Breast epithelium (tissue), 3 donors: ENCODE measurements at regions not wholly inside any gene's neighbourhood (a gene's known extent, or its start where the extent isn't known, plus 50 kb on each side); places are given as distances from the start of the nearest gene placed in this dataset.

ENCODE experiments used
- POLR2AphosphoS5 ChIP-seq, 3 donors: sonication (generic); formaldehyde crosslinking; IDR thresholded peaks; one replicate each; pipeline ENCODE4 v1.6.1; 2017; ENCODE audit warnings: antibody characterized with exemption in 3 of 3
- TF ChIP-seq, protein P1 (sequence below), 3 donors: fragments of 450-650 bp; IDR thresholded peaks; one replicate each; pipeline ENCODE4 v1.5.1; 2016 to 2017; ENCODE audit warnings: antibody characterized with exemption in 3 of 3, mild to moderate bottlenecking in 3 of 3, moderate library complexity in 3 of 3

DNA sequence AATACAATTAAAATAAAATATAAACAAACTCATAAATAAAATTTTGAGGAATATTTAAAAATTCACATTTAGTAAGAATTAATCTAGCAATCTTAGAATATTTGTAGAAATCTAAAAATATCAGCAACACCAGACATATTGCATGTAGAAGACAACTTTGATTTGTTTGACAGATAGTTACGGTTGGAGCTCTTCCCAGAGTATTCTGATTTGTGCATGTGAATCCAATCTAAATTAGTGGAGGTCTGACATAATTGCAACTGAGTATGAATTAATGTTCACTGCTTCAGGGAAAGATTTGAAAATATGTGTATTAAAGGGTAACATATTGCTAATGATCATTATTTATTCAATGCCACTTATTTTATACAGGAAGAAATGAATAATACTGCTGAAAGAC lies 1546.2 kb downstream of the BRINP3 start:
- TF ChIP-seq POLR2AphosphoS5 (IDR thresholded peaks at IDR 0.05): no peak
- TF ChIP-seq, protein P1, sequence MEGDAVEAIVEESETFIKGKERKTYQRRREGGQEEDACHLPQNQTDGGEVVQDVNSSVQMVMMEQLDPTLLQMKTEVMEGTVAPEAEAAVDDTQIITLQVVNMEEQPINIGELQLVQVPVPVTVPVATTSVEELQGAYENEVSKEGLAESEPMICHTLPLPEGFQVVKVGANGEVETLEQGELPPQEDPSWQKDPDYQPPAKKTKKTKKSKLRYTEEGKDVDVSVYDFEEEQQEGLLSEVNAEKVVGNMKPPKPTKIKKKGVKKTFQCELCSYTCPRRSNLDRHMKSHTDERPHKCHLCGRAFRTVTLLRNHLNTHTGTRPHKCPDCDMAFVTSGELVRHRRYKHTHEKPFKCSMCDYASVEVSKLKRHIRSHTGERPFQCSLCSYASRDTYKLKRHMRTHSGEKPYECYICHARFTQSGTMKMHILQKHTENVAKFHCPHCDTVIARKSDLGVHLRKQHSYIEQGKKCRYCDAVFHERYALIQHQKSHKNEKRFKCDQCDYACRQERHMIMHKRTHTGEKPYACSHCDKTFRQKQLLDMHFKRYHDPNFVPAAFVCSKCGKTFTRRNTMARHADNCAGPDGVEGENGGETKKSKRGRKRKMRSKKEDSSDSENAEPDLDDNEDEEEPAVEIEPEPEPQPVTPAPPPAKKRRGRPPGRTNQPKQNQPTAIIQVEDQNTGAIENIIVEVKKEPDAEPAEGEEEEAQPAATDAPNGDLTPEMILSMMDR (IDR thresholded peaks at IDR 0.05): no peak
